ENCODE measurements at regions not wholly inside any gene's neighbourhood (a gene's known extent, or its start where the extent isn't known, plus 50 kb on each side); places are given as distances from the start of the nearest gene placed in this dataset.

- no peak for TF ChIP-seq CTCF (conservative IDR thresholded peaks at IDR 0.05; ENCODE audit: low read depth, low read length)
- TF ChIP-seq EZH2 (IDR thresholded peaks at IDR 0.05; ENCODE audit: low read length, unreplicated experiment) = no peak
- no peak for TF ChIP-seq EZH2phosphoT487 (IDR thresholded peaks at IDR 0.05; ENCODE audit: borderline replicate concordance, low read length)
Observed at GRCh38 chr12:92289629-92290349, 144.1 kb upstream of the BTG1 start.
